GM19452 (cell line): ENCODE measurements at regions not wholly inside any gene's neighbourhood (a gene's known extent, or its start where the extent isn't known, plus 50 kb on each side); places are given as distances from the start of the nearest gene placed in this dataset.

ENCODE experiments used
- ATAC-seq: cut with Tn5 transposase; IDR thresholded peaks from one replicate; pipeline ENCODE4 v1.9.1; 2021; ENCODE audit not compliant: unreplicated experiment

DNA sequence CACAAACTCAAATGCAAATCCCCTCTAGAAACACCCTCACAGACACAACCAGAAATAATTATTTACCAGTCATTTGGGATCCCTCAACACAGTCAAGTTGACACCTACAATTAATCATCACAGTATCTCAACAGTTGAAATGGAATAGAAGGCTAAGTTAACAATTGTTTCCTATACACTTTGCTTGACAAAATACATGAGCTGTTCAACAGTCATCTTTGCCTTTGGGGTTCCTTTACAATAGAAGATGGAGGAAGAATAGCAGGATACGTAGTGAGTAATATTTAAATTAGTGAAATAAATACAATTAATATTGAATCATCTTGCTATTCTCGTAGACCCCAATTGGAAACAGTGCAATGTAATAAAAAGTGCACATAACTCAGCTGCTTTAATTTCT lies 487.3 kb upstream of the ADAMTS5 start:
- no peak for ATAC-seq

DNA sequence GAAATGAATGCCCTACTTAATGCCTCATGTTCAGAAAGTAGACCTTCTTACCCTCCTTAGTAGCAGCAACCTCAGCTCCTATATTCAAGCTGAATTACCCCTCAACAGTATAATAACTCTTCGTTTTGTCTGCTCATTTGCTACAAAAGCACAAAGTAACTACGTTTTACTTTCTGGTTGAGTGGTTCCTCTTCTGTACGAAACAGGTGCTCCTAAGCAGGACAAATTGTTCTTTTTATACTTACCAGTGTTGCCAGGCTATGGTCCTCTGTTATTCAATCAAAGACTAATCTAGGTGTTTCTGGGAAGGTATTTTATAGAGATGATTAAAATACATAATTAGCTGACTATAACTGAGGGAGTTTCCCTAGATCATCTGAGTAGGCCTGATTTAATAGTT lies 484.2 kb upstream of the ADAMTS5 start:
- no peak for ATAC-seq

DNA sequence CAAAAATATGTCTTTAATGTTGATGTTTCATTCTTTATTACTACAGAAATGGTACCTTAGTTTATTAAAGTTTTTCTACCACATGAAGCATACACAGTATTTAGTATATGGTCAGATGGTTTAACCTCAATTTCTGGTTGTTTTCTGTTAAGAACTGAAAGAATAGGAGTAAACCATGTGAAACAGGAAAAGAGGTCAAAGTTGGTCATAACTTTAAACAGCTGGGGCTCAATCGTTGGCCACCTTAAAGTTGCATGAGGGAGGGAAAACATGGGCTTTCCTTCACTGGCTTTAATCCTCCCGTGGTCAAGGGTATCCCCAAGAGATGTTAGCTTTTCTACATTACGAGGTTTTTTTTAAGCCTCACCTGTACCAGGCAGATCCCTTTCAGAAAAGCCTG lies 483.3 kb upstream of the ADAMTS5 start:
- no peak for ATAC-seq

DNA sequence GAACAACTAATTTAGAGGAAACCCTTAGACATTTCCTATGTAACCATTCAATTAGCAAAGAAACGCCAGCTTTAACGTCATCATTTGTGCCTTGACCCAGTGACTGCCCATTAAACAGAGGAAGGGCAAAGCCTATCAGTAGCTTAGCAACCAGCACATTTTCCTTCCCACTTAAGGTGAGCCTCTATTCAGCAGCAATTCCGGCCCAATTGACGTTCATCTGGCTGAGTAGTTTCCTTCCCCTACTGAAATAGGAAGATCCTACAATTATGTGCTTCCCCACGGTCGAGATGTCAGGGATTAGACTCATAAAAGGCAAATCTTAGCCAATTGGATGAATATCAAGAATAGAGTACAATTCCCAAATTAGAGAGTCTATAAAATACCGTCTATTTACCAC lies 482.1 kb upstream of the ADAMTS5 start:
- no peak for ATAC-seq

DNA sequence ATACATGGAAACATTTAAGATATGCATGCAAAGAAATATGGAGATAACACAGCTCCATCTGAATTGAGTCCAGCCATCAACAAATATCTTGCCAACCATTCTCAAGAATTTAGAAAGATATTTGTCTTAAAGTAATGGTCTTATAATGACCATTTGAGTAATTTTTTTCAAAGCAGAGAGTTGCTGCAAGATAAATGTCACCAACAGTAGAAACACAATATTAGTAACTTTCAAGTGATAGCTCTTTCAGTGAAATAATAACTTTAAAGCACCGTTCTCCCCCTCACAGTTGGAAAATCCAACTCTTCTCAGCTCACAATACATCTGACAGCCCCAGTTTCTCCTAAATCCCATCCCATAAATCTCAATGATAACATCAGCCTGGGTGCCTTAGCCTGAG lies 481.0 kb upstream of the ADAMTS5 start:
- ATAC-seq, result no peak

DNA sequence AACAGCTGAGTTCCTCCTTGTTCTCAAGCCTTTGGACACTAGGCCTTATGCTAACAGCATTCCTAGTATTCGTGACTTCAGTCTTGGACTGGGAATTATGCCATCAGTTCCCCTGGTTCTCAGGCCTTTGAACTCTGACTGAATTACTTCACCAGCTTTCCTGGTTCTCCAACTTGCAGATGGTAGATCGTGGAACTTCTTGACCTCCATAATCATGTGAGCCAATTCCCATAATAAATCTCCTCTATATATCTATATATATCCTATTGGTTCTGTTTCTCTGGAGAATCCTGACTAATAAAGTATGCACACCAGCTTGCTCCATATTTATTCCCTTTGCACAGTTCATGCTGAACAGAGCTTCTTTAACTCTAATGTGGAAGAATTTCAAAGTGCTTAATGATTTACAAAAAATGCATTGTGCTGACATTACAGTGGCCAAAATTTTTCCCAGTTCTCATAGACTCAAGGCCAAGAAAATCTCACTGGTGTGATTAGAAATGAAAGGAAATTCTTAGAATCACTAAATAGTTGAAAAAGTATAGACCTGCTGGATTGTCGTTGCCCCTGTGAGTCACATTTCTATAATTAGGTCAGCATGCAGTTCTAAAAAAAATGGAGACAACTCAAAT lies 462.9 kb upstream of the ADAMTS5 start:
- no peak for ATAC-seq

DNA sequence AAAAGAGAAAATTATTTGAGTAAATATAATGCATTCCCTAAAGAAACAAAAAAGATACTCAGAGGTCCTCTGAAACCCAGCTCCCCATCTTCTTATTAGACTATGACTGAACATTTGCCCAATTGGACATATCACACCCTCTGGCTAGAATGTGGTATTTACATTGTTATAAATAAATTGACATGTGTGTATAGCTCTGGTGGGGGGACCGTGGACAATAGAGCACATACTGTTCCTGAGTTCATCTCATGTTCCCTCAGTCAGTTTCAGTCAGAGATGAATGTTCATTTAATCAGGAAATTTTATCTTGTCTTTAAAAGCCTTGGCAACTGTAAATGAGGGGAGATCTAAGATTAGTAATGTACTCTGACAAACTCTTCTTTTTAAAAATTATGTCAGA lies 459.3 kb upstream of the ADAMTS5 start:
- ATAC-seq, result no peak

DNA sequence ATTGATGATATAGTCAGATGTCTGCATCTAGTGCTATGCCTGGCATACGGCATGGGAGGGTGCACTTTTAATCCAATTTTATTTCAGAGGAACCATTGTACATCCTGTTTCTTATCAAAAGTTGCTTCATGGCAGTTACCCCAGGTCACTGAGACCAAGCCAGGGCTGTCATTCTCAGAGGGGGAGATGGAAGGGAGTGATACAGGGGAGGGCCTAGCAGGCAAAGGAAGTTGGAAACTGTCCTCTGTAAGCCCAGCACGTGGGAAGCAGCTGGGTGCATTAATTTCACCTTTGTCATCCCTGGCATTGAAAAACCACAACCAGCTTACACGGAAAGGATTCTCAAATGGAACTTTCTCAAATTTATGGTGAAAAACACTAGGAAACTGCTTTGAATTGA lies 458.7 kb upstream of the ADAMTS5 start:
- ATAC-seq, result no peak

DNA sequence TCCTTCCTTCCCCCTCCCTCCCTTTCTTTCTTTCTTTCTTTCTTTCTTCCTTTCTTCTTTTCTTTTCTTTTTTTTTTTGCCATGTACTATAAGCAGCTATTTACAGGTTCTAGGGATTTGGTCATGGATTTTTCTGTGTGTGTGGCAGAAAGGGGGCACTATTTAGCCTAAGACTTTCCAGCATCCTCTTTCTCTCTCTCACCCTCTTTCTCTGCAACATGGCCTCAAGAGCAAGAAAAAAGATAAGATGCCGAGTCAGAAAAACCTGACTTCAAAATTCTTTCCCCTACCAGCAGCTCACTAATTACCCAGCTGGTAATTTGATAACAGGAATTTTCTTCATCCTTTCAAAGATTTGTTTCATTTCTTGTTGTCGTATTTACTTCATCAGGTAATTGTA lies 458.3 kb upstream of the ADAMTS5 start:
- no peak for ATAC-seq

DNA sequence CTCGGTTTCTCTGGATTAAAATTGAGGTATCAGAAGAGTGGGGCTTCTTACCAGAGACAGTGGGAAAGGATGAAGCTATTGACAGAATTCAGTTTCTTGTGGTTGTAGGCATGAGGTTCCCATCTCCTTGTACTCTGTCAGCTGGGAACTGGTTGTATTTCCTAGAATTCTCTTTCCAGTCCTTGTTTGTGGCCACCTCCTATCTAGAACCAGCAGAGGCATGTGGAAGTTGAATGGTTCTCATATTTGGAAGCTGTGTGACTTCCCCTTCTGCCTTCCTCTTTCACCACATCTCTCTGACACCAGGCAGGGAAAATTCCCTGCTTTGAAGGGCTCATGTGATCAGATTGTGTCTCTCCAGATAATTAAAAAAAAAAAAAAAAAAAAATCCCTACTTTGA lies 457.7 kb upstream of the ADAMTS5 start:
- no peak for ATAC-seq

DNA sequence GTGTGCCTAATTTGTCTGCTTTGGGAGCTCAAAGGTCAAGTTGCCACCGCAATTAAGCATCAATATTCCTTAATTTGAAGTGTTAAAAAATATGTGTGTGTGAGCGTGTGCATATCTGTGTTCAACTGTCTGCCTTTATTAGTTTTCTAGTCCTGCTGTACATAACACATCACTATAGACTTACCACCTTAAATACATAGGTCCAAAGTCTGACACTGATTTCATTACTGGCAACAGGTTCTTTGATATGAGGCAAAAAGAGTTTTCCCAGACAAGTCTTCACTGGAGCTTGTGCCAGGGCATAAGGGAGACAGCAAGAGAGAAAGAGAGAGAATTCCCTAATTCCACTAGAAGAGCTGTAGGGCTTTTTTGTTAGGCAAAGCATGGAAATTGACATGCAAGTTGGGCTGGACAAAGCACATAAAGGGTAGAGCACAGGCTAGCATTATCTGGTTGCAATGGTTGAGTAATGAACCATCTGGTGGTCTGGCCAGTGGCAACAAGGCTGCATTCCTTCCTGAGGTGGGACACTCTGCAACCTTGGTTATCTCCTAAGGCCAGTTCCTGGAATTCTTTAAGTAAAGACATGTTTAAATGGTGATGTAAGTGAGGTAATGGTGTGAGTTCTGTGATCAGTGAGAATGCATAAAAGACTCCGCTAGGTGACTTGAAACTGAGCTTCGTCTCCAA lies 457.2 kb upstream of the ADAMTS5 start:
- no peak for ATAC-seq

DNA sequence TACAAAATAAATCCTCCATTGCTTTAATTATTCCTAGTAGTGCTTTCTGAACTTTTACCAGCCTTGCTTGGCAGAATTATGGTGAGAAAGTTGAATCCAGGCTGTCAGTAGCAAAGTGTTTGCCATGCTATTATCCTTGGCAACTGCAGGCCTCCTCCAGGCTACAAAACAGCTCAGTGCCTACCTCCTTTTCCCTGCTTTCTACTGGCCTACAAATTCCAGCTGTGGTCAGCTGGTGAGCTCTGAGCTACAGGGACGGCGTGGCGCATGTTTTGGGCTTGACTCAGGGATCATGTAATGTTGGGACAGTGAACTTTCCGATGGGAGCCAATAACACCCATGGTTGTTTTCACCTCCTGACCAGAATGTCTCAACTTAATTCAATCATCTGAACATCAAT lies 456.1 kb upstream of the ADAMTS5 start:
- no peak for ATAC-seq

DNA sequence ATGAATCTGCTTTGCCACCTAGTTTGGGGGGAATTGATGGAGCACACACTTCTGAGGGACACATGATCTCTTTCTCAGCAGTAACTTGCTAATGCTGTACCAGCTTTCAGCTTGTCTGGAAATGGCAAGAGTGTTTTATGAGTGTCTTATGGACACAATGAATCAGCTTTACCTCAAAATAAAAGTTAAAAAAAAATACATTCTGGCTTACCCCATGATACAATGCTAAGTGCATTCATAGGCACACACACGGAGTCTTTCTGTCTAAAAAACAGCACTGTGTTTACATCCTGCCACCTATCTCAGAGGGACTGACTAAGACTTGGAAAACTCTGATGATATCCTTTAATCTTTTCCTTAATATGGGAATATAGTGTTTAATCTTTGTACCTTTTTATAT lies 455.5 kb upstream of the ADAMTS5 start:
- ATAC-seq, result no peak

DNA sequence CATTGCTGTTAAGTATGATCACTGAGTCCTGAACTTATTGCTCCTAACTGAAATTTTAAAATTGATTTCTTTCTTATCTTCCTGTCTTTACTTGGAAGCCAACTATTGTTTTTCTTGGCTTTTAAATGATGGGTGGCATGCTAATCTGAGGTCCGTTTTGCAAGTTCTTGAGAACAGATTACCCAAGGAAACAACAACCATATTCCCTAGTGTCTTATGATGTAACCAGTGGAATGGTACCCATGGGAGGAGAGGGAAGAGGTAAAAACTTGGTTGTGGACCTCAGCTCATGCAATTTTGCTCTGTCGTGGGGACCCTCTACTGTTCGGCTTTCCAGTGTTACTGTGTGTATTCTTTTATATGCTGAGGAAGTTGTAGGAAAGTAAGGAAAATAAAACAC lies 454.8 kb upstream of the ADAMTS5 start:
- no peak for ATAC-seq

DNA sequence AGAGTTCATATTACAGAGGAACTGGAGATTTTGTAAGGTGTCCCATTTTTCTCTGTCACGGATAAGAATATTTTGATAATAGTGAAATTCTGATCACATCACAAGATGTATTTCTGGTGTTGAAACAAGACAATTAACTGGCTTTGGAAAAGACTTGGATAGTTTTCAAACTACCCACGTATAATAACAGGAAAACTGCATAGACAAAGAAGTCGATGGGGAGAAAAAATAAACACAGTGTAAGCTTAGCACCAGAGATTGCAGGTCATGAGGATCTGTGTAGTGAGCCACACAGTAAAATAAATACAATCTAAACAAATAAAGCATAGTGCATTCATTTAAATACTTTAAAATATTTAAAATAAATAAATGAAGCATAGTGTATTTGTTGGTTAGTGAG lies 452.3 kb upstream of the ADAMTS5 start:
- no peak for ATAC-seq

DNA sequence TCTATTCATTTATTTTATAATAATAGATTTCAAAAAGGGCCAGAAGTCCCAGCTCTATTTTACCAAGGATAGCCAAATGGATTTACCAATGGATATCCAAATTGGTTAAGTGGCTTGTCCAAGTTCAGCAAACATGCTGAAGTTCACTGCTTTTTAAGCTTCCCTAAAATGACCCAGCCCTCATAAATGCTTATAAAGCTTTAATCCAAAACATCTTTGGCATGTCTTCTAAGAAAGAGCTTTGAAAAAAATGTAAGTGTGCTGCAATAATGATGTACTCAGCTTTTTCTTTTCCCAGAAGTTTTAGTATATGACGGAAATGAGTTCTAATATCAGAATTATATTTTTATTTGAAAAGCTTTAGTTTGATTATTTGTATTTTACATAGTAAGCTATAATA lies 451.5 kb upstream of the ADAMTS5 start:
- no peak for ATAC-seq

DNA sequence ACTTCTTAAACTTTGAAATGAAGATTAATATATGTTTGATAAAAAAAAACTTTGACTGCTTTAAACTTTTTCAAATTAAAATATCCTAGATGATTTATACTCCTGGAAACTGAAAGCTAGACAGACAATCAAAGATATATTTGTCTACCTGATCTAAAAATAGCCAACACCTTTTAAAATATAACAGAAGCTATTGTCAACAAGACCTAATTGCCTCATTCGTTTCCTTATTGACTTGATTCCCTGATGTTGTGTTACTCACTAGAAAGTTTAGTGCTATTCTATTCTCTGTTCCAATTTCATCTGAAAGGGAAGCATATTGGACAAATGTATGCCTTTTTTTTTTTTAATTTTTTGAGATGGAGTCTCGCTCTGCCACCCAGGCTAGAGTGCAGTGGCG lies 445.6 kb upstream of the ADAMTS5 start:
- ATAC-seq, result no peak

DNA sequence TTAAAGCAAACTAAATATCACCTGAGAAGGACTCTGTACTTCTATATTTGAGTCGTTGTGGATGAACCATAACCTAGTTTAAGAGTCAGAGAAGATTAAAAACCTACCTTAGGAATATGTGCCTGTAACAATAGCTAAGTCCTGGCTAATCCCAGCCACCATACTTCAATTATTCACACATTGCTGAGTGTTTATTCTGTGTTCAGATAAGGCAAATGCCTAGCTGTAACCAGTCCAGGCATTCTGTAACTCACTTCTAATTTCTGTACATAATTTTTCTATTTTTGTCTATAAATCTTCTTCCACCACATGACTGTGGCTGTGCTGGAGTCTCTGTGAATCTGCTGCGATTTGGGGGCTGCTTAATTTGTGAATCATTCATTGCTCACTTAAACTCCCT lies 441.9 kb upstream of the ADAMTS5 start:
- no peak for ATAC-seq

DNA sequence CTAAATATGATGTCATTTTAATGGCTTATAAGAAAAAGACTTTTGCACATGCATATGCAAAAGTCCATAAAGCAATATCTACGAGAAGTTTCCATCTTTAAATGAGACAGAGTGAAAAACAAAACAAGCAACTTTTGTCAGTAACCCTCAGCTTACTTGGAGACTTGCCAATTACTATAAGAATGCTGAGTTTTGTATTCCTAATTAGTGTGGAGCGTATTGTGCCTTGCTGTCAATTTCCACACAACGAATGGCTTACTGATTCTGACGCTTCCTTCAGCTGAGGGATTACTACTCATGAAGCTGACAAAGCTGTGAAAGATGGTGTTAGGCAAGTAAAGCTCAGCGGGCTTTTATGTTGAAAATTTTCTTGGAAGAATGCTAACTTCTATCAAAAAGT lies 440.4 kb upstream of the ADAMTS5 start:
- ATAC-seq, result no peak

DNA sequence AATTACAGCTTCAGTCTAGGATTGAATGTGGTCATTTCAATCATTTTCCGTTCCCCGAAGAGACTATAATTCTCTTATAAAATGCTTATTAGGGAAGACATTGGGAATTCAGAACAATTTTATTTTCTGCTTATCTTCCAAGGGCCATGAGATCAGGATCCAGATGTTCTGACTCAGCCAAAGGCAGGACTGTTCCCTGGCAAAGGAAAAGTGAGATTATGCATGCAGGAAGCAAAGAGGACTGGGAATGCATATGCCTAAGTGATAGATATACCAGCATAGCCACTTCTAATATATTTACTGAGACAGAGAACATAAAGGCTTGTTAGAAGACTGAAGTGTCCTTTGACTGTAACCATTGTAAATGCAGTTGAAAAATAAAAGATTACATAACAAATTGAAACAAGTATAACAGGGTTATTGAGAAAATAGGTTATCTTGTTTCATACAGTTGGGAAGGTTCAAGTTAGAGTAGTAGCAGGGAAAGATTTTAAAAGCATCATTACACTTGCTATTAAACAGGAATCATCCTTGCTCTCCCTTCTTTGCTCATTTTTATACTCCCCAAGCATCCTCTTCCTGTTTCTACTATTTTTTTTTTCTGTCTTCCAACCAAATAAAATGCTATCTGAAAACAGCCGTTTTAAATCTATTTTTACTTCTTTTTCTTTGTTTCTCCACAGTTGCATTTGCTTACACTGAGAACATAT lies 439.6 kb upstream of the ADAMTS5 start:
- ATAC-seq, result no peak

DNA sequence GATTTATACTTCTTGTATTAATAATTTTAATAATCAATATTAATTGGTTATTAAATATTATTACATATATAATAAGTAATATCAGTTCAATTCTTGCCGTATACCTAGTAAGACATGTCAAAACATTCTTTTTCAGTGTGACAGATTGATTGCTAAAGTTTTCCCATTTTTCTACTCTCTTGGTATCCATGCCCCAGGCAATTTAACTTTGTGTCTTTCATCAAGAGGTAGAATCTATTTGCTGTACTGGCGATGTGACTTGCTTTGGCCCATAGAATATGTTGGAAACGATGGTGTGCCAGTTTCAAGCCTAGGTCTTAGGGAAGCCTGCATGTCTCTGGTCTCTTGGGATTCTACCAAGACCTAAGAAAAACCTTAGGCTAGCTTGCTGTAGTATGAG lies 436.1 kb upstream of the ADAMTS5 start:
- ATAC-seq, result no peak

DNA sequence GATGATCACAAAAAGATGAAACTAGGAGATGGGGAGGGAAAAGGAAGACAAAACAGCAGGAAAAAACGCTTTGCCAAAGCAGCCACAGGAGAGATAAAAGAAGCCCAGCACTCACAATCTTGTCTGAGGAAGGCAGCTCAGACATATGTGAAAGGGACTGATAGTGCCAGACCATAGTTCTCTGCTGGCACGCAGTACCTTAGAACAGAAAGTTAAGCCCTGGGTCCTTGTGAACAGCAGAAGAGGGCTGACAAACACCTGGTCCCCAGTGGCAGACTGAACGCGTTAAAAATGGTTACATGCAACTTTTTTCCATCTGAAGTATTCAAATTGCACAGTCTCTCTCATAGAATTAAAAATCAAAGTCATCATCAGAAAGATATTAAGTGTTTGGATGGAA lies 433.2 kb upstream of the ADAMTS5 start:
- no peak for ATAC-seq

DNA sequence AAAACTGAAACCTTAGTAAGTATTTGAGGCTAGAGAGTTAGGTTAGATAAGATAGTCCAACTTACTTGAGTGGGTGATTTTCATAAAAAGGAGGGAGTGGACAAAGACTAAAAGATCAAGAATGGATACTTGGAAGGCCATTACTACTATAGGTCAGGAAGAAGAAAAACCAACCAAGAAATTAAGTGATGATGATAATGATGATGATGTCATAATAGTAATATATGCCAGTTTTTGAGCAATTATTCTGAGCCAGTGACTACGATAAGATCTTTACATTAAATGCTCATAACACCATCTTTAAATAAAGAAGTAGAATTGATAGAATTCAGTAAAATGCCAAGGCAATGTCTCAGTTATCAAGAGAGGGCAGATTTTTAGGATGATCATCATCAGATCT lies 430.7 kb upstream of the ADAMTS5 start:
- no peak for ATAC-seq
